Fibroblast of skin of left quadriceps (primary cell): ENCODE measurements at regions not wholly inside any gene's neighbourhood (a gene's known extent, or its start where the extent isn't known, plus 50 kb on each side); places are given as distances from the start of the nearest gene placed in this dataset.
"Not testable (repeated sequence)": the region's sequence is repeated elsewhere in the genome, so short reads cannot be mapped to it uniquely, and the experiment has no call there.

Experiments
- DNase-seq, 2 experiments: peaks; one replicate each; pipeline ENCODE4 v3.0.0-alpha.2; 2013; ENCODE audit warnings: low read depth in 2 of 2

DNA sequence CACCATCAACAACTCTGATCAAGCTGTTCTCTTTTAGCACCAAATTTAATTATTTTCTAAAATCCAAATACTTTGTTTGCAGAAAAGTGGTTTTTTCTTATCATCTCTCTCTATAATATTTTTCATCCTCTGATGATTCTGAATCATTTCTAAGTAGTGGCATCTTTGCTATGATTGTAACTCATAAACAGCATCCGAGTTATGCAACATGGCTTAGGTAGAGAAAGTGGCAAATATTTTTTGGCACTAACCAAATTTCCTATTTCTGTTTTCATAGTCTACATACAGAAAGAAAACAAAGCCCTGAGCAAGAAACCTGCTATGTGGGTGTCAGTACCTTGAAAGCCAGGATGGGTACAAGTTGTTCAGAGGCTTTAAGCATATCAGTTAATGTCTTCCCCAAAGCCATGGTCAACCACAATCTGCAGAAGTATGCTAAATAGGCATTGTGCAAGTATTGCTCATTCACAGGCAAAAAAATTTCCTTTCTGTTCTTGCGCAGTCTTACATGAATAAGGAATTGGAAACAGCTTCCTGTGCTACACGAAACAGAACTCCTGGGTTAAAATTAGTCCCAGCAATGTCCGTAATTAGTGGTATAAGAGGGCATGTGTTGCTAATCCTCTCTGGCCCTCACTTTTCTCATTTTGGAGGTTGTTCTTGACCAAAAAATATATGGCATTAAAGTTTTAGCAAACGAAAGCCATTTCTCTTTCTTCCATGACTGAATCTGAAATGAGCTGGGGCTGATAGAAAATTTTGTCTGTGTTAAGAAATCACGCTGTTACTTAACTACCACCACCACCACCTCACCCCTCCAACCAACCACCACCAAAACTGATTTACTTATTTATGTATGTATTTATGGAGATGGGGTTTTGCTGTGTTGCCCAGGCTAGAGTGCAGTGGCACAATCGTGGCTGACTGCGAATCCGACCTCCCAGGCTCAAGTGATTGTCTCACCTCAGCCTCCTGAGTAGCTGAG is 325.6 kb upstream of the MAGI2 start:
- peak; percentile 86 to 88 for DNase-seq

DNA sequence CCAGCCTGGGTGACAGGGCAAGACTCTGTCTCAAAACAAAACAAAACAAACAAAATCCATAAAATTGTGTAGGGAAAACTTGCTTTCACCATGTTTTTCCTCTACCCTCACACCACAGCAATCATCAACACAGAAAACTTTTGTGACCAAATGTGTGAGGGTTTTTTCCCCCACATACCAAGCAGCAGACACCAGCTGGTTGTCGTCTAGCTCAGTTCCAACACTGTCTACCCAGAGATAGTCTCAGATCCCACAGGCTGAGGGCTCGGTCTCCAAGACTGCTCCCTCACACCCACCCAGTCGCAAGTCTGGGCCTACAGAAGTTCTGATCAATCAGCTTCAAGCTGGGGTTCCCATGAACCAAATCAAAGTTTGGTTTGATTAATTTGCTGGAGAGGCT is 322.4 kb upstream of the MAGI2 start:
- DNase-seq = no peak

DNA sequence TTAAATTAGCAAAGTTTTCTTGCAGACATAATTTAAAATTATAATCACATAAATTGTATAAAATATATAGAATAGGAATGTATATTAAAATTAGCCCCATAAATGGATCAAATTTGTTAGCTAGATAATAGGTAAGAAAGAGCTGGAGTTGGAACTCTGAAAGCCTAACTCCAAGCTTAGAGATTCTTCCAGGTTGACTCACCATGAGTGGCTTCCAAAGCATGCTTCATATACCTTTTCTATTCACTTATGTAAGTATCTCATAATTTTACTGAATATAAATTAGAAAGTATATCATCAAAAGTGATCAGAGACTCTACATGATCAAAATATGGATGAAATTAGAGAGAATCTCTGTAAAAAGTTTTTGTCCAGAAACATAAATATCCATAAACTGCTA is 320.7 kb upstream of the MAGI2 start:
- no peak for DNase-seq

DNA sequence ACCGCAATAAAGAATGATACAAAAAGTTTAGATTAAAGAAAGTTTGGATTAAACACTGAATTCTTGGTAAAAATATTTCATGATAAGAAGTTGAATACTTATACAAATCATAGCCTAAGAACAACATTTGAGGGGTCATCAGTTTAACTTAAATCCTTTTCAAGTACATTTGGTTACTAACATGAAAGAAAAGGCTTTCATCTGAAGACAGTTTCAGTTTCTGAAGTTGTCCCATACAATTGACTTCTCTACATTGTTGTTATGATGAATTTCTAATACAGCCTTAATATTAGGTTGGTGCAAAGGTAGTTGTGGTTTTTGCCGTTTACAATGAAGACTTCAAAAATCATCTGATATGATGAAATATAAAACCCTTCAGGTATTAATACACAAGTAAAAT is 317.5 kb upstream of the MAGI2 start:
- DNase-seq = no peak

DNA sequence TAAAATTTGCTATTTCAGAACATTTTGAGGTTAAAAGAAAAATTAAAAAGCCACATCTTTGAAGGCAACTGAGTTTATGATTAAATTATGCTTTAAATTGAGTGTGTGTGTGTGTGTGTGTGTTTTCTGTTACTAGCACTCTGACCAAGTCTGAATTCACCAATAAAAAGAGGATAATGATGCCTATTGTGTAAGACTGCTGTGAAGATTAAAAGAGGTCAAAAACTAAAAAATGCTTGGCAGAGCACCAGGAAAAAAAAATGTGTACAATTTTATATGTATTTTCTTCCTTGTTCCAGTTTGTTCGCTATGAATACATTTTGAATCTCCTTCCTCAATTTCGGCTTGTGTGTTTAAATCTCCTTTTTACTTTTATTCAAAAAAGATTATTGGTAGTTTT is 316.6 kb upstream of the MAGI2 start:
- no peak for DNase-seq

DNA sequence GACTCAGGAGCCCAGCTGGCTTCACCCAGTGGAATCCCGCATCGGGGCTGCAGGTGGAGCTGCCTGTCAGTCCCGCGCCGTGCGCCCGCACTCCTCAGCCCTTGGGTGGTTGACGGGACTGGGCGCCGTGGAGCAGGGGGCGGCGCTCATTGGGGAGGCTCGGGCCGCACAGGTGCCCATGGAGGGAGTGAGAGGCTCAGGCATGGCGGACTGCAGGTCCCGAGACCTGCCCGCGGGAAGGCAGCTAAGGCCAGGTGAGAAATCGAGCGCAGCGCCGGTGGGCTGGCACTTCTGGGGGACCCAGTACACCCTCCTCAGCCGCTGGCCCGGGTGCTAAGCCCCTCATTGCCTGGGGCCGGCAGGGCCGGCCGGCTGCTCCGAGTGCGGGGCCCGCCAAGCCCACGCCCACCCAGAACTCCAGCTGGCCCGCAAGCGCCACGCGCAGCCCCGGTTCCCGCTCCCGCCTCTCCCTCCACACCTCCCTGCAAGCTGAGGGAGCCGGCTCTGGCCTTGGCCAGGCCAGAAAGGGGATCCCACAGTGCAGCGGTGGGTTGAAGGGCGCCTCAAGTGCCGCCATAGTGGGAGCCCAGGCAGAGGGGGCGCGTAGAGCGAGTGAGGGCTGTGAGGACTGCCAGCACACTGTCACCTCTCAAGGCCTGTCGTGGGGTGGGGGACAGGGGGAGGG is 314.6 kb upstream of the MAGI2 start:
- DNase-seq = not testable (repeated sequence)

DNA sequence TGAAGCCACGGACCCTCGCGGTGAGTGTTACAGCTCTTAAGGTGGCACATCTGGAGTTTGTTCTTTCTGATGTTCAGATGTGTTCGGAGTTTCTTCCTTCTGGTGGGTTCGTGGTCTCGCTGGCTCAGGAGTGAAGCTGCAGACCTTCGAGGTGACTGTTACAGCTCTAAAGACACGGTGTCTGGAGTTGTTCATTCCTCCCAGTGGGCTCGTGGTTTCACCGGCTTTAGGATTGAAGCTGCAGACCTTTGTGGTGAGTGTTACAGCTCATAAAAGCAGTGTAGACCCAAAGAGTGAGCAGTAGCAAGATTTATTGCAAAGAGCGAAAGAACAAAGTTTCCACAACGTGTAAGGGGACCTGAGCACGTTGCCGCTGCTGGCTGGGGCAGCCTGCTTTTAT is 313.7 kb upstream of the MAGI2 start:
- not testable (repeated sequence) for DNase-seq

DNA sequence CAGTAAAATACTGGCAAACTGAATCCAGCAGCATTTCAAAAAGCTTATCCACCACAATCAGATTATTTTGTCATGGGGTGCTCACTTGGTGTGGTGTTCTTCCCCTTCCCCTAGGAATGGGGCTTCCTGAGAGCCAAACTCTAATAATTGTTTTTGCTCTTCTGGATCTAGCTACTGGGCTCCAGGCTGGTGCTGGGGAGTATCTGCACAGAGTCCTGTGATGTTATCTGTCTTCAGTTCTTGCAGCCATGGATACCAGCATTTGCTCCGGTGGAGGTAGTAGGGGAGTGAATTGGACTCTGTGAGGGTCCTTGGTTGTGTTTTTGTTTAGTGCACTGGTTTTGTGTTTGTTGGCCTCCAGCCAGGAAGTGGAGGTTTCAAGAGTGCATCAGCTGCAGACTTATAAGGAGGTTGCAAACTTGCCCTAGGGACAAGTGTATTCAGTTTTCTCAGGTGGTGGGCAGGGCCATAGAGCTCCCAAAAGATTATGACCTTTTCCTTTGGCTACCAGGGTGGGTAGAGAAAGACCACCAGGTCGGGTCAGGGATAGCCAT is 308.5 kb upstream of the MAGI2 start:
- DNase-seq = no peak

DNA sequence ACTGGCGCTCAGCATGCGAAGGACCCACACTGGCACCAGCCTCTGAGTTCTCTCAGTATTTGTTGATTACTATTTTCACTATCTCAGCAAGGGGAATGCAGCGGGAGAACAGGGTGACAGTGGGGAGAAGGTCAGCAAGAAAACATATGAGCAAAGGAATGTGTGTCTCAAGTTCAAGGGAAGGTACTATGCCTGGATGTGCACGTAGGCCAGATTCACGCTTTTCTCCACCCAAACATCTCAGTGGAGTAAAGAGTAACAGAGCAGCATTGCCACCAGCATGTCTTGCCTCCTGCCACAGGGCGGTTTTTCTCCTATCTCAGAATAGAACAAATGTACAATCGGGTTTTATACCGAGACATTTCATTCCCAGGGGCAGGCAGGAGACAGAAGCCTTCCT is 297.5 kb upstream of the MAGI2 start:
- DNase-seq = not testable (repeated sequence)

DNA sequence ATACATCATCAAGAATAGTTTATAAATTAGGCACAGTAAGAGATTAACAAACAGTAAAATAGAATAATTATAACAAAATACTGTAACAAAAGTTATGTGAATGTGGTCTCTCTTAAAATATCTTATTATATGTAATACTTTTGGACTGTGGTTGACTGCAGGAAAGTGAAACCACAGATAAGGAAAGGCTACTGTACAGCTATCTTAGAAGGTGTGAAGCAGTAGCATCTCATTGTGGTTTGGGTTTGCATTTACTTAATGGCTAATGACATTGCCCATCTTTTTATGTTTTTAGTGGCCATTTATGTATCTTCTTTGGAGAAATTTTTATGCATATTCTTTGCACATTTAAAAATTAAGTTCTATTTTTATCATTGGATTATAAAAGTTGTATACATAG is 296.4 kb upstream of the MAGI2 start:
- DNase-seq = no peak

DNA sequence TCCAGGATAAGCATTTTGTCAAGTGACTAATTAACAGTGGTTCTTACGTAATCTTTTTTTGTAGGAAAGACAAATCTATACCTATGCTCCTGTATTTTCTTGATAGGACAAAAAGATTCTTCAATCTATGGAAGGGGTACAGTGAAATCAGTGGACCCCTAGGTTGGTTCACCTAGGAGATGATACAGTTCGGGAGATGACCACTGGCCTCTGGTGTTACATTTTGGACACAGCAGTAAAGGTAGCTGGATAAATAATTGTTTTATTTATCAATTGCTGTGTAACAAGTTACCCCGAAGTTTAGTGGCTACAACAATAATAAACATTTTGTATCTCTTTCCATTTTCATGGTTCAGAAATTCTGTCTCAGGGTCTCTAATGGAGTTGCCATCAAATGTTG is 288.2 kb upstream of the MAGI2 start:
- DNase-seq = no peak

DNA sequence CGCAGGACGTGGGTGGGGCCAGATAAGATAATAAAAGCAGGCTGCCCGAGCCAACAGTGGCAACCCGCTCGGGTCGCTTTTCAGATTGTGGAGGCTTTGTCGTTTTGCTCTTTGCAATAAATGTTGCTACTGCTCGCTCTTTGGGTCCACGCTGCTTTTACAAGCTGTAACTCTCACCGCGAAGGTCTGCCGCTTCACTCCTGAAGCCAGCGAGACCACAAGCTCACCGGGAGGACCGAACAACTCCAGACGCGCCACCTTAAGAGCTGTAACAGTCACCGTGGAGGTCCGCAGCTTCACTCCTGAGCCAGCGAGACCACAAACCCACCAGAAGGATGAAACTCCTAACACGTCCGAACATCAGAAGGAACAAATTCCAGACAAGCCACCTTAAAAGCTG is 286.6 kb upstream of the MAGI2 start:
- no peak for DNase-seq

DNA sequence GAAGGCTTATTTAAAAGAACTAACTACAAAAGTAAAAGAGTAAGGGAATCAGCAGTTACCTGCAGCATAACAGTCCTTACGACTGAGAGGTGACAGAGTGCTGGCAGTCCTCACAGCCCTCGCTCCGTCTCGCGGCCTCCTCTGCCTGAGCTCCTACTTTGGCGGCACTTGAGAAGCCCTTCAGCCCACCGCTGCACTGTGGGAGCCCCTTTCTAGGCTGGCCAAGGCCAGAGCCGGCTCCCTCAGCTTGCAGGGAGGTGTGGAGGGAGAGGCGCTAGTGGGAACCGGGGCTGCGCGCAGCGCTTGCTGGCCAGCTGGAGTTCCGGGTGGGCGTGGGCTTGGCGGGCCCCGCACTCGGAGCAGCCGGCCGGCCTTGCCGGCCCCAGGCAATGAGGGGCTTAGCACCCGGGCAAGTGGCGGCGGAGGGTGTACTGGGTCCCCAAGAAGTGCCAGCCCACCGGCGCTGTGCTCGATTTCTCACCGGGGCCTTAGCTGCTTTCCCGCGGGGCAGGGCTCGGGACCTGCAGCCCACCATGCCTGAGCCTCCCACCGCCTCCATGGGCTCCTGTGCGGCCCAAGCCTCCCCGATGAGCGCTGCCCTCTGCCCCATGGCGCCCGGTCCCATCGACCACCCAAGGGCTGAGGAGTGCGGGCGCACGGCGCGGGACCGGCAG is 285.7 kb upstream of the MAGI2 start:
- DNase-seq = not testable (repeated sequence)

DNA sequence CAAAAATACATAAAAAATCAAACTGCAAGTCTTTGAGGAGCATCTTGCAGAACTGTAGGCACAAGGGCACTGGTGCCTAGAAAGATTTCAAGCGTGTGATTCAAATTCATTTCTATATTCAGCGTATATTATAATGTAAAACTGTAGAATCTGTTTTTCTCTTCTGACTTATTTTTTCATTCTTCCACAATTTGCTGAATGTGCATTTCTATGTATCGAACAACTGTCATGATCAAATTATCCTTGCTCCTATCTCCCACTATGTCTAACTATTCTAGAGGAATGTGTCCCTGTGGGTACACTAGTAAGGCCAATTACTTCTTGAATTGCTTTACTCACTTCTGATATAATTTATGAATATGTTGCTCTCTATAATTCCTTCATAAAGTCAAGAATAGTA is 283.0 kb upstream of the MAGI2 start:
- DNase-seq = no peak

DNA sequence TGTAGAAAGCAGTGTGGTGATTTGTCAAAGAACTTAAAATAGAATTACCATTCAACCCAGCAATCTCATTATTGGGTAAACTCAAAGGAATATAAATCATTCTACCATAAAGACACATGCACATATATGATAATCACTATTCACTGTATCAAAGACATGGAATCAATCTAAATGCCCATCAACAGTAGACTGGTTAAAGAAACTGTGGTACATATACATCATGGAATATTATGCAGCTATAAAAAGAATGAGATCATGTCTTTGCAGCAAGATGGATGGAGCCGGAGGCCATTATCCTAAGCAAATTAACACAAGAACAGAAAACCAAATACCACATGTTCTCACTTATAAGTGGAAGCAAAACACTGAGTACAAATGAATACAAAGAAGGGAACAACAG is 281.5 kb upstream of the MAGI2 start:
- no peak for DNase-seq

DNA sequence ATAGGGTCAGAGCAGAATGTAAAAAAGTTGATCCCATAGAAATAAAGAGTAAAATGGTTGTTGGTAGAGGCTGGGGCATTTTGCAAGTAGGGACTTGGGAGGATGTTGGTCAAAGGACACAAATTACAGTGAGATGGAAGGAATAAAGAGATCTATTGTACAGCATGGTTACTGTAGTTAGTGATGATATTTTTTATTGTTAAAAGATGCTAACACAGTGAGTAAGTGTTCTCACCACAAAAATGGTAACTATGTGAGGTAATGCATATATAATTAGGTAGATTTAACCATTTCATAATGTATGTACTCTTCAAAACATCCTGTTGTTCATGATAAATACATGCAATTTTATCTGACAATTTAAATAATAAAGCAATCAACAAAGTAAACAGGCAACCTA is 280.7 kb upstream of the MAGI2 start:
- DNase-seq = no peak

DNA sequence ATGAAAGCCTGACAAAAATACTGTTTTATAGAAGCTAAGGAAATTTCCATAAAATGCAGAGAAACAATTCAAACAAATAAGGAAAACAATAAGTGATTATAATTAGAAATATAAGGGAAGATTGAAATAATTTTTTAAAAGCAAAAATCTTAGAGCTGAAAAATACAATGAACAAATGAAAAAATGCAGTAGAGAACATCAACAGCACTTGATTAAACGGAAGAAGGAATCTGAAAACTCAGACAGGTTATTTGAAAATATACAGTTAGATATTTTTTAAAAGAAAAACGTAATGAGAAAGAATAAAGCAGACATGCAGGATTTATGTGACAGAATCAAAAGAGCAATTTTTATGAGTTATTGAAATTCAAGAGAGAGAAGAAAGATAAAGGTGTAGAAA is 279.1 kb upstream of the MAGI2 start:
- DNase-seq = no peak

DNA sequence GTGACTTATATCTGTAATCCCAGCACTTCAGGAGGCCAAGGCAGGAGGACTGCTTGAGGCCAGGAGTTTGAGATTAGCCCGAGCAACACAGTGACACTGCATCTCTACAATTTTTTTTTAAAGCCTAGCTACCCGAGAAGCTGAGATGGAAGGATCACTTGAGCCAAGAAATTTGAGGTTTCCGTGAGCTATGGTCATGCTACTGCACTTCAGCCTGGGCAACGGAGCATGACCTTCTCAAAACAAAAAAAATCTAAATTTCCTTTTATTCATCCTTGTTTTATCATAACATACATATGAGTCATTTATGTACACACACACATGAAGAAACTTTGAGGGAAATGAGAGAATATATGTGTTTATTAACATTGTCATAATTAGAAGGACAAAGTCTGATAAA is 277.5 kb upstream of the MAGI2 start:
- no peak for DNase-seq

DNA sequence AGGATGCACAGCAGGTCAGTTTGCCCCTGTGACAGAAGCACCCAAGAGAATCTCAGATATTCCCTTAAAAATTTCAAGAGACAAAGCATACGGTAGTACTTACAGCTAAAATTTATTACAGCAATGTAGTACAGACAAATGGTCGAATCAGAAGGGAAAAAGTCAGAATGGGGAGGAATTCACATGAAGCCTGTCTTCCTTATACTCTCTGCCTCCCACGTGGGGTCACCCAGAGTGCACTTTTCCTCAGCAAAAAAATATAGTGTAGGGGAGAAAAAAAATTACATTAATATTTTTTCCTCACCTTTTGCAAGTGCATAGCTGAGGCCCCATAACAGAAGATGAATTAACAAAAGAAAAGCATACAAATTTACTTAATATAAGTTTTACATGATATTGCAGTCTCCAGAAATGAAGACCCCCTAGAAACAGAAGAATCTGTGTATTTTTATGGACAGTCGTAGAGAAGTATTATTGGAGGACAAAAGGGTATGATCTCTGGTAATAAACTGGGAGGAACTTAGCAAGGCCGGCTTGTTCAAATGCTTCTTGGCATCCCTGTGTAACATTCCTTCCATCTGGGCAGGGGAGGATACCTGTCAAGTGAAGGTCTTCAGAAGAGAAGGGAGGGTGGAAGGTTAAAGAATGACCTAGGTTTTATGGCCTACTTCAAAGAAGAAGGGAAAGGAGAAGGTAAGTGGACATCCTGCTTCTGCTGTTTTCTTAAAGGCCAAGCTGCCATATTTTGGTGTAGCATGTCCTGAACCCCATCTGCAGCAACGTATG is 270.6 kb upstream of the MAGI2 start:
- DNase-seq = no peak

DNA sequence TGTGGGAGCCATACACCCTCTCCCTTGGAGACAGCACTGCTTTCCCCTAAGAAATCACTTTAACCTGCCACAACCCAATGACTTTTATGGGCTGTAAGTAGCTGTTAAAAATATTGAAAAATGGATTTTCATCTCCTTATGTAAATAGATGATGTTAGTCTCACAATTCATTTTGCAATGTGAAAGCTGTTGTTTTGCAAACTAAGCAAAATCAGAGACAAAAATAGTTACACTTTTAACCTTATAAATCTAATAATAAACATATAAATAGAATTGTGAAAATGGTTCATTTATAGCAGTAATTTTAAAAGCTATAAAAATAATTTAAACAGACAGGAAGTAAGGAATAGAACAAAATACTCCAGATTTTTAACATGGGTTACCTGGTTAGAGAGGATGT is 268.8 kb upstream of the MAGI2 start:
- DNase-seq = no peak

DNA sequence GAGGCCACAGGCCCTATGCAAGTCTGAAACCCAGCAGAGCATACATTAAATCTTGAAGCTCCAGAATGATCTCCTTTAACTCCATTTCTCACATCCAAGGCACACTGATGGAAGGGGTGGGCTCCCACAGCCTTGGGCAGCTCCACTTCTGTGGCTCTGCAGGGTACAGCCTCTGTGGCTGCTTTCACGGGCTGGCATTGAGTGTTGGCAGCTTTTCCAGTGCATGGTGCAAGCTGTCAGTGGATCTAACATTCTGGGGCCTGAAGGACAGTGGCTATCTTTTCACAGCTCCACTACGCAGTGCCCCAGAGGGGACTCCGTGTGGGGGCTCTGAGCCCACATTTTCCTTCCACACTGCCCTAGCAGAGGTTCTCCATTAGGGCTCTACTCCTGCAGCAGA is 265.7 kb upstream of the MAGI2 start:
- DNase-seq = no peak

DNA sequence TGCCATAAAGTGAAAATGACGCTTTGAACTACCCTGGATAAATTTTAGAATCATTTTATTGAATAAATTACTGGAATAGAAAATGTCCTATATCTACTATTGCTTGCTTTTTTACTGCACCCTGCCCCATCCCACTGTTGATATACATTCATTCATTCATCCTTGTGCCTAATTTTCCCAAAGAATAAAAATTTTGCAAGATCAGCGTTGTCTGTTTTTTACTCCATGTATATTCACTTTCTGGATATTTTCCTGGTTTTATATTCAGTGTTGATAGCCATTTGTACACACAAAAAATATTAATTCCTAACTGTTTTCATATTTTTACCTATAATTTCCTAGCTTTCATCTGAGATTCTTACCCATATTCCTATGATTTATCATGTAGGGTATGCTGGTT is 262.9 kb upstream of the MAGI2 start:
- no peak for DNase-seq
